NCI-H1694 treated with DMSO at 0.1 percent for 48 hours (cell line): ENCODE measurements at regions not wholly inside any gene's neighbourhood (a gene's known extent, or its start where the extent isn't known, plus 50 kb on each side); places are given as distances from the start of the nearest gene placed in this dataset.

ENCODE experiments used
- DNase-seq: peaks from one replicate; lab custom pipeline; 2025; lab: John Stamatoyannopoulos, UW

DNA sequence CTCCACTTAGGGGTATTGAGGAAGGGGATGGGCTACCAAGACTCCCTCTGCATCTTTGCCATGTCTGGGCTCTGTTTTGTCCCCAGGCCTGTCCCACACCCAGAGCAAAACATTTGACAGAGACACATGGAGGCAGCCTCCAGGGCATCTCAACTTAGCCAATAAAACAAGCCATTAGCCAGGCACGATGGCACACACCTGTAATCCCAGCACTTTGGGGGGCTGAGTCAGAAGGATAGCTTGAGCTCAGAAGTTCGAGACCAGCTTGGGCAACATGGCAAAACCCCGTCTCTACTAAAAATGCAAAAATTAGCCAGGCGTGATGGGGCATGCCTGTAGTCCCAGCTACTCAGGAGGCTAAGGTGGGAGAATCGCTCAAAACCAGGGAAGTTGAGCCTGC, 120.3 kb upstream of the IPO9 start:
- no peak for DNase-seq

DNA sequence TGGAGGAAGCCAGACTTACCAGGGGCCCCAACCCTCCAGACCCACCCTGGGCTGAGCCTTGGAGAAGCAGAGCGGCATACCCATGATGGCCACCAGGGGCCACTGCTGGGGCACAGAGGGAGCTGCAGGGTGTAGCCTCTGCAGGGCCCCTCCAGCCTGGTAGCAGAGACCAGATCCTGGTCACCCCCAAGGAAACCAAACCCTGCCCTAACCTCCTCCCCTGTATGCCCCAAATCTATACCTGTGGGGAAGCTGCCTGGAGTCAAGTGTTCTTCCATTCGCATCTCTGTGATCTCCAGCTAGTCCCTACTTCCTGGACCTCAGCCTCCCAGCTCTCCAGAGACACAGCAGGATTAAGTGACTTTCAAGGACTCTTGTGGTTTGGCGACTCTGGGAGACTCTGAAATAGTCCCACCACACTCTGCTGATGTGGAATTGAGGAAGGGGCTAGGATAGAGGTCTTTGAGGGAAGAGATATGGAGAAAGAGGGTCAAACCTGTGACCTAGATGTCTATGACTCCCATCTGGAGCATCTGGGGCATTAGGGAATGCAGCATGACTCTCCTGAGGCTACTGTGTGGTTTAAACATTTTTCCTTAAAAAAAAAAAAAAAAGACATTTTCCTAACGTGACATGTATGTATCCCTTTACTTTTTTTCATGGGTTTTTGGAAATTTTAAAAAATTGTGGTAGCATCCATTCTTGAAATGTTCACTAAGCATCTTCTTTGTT, 119.2 kb upstream of the IPO9 start:
- peak; percentile 57 for DNase-seq

DNA sequence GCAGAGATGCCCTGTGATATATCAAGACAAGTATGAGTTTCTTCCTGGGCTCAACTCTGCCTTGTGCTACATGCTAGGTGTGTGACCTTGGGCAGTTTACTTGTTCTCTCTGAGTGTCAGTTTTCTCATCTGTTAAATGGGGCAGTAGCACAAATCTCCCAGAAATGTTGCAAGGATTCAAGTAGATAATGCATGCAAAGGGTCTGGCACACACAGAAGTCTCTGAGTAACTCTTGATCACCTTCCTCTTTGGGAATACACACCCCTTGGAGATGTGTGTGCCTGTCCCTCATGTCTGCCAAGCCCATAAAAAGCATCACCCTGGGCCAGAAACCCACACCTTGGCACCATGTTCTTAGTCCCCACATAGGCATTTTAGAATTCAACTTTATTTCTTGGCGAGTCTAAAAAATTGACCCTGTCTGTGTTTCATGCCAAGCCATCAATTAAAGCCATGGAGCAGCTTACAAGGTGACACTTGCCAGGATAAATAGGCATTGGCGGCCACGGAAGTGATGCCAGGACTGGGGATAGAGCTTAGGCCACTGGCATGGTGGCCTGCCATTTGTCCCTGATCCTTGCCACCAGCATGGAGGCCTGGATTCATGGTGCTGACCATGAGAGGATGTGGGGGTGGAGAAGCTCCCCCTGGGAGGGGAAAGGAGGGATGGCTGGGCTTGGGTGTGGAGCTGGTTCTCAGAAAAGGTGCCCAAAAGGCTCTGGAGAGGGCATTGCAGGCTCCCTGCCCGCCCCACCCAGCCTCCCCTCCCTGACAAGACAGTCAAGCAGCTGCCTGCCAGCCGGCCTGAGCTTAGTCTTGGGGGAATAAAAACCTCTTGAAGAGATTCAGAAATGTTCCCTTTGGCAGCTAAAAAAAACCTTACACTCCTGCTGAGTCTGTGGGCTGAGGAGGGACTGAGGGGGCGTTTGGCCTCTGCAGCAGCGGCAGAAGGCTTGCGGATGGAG, 118.0 kb upstream of the IPO9 start:
- no peak for DNase-seq

DNA sequence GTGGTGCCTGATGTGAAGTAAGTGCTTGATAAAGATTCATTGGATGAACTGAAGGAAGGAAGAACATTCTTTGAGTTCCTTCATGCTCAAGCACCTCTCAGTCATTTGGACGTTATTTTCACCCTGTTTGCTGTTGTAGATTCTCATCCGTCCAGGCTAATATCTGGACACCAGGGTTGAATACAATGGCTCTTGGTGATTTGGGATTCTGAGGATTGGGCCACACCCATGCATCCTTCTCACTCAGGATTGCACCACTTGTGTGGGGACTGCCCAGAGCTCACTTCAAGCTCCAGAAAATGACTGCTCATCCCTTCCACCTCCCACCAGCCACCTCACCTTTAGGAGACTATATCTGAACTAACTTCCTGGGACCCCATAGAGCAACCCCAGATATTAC, 117.1 kb upstream of the IPO9 start:
- DNase-seq, result no peak

DNA sequence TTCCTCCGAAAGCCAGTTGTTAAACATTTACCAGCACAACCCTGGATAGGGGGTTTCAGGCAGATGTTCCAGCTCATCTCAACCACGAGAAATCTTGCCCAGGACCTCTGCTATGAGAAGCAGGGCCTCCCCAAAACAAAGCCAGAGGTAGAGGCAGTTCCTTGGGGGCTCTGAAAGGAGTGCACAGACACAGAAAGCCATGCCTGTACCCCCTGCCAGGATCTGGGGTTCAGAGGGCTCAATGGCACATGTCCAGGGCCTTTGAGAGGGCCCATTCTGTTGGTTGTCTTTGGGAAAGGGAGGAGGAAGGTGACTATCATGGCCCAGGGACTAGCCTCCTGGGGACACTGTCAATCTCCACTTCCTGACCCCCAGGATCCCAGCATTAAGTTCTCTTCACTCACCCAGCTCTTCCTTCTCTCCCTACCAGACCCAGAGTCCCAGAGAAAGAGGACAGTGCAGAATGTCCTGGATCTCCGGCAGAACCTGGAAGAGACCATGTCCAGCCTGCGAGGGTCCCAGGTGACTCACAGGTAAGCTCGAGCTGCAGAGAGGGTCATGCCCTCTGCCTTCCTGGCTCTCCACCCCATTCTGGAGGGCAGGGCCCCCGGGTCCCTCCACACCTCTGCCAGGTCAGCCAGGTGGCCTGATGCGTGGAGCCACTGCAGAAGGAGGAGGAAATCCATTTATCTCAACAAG, 116.4 kb upstream of the IPO9 start:
- DNase-seq, result no peak

DNA sequence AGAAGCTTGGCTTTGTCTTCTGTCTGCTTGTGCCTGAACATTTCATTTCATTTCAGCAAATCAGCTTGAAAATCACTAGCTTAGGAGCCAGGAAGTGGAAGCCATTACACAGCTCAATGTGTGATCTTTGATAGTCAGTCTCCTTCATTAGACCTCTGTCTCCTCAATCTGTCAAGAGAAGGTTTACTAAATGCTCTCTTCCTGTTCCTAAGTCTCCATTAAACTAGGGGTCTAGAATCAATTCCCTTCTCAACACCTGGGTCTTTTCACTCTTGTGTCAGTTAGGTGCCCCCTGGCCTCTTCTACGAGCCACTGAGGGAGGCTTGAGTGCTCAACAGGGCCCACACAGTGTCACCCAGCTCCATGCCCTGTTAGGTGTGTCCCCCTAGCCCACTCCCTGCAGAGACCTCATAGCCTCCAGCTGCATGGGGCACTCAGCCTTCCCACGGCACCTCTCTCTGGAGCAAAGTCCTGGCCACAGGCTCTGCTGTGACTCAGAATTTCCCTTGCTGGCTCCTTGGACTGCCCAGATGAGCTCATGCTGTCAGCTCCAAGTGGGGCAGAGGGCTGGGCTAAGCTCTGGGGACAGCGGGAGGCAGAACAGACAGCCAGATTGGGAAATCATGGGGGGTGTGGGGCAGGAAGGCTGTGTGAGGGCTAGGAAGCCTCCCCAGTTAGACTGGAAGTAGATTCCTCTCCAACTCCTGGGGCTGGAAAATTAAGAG, 115.7 kb upstream of the IPO9 start:
- DNase-seq, result no peak

DNA sequence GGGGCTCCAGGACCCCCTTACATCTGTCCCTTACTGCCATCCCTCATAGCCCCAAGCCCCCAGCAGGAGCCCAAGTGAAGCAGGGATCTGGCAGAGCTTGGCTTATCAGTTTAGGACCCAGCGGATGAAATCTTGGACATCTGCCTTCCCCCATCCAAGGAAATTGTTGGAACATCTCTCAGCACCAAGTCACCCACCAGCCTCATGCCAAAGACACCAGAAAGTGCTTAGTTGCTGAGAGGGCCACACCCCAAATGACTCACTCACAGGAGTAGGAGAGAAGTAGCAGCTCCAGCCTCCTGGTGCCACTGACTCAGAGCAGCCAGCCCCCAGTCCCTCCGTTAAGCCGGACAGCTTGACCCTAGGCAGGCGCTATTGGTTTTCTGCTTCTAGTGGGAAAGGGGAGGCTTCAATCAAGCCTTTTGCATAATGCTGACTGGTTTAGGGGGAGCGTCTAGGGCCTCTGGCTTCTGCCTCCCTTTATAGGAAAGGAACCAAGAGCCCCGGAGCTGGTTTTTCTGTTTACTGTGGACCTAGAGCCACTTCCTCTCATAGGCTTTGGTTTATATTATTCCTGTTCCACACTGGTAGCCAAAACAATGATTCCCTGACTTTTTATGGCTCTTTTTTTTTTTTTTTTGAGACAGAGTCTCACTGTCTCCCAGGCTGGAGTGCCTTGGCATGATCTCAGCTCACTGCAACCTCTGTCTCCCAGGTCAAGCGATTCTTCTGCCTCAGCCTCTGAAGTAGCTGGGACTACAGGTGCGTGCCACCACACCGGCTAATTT, 114.2 kb upstream of the IPO9 start:
- no peak for DNase-seq

DNA sequence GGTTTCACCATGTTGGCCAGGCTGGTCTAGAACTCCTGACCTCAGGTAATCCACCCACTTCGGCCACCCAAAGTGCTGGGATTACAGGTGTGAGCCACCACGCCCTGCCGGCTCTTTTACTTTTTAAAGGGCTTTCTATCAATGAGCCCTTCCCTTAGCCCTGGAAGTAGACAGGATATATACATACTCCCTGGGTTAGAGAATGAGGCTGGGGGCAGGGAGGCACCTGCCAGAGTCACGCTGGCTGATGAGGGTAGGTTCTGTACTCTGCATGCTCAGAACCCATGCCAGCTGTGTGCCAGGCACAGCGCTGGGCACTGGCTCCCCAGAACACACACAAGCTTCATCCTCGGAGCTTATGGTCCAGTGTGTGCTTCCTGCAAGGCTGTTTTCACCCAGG, 113.6 kb upstream of the IPO9 start:
- DNase-seq, result no peak

DNA sequence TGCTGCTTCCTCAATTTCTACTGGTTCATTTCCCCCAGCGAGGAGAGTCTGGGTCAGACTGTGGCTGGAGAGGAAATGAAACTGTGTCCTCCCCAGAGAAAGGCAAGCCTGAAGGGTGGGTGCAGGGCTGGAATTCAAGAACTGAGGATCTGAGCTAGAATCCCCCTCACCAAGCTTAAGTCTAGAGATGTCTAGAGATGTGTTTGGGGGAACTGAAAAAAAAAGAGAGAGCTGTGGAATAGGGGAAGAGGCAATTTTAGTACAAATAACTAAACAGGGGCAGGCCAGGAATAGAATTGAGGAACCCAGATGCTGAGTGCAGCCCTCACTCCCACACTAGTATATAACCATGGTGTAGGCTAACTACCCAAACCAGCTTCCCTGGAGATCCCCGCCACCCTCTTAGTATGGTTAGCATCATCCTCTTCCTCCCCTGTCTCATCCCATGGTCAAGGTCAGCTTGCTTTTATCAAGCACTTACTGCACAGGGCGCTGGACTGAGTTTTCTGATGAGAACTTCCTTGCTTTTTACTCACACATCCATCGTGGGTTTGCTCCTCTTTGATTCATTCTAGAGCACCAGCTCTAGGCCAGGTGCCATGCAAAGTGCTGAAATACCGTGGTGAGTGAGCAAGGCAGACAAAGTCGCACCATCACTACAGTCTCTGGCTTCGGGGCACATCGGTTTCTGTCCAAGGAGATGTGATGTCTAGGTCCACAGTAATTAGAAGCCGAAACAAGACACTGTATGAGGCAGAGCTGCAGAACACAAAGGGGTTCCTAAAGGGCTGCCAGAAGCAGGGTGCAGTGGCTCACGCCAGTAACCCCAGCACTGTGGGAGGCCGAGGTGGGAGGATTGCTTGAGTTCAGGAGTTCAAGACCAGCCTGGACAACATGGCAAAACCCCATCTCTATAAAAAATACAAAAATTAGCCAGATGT, 112.9 kb upstream of the IPO9 start:
- no peak for DNase-seq

DNA sequence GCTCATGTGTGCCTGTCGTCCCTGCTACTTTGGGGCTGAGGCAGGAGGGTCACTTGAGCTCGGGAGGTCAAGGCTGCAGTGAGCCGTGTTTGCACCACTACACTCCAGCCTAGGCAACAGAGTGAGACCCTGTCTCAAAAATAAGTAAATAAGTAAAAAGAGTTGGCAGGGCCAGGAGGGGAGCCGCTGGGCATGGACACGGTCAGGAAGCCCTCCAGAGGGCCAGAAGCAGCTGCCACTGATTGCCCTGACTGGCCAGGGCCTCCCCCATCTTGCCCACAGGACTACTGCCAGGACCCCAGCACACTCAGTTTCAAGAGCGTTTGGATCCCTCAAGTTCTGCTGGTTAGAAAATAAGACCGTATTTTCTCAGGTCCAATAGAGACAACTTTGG, 112.2 kb upstream of the IPO9 start:
- DNase-seq, result no peak

DNA sequence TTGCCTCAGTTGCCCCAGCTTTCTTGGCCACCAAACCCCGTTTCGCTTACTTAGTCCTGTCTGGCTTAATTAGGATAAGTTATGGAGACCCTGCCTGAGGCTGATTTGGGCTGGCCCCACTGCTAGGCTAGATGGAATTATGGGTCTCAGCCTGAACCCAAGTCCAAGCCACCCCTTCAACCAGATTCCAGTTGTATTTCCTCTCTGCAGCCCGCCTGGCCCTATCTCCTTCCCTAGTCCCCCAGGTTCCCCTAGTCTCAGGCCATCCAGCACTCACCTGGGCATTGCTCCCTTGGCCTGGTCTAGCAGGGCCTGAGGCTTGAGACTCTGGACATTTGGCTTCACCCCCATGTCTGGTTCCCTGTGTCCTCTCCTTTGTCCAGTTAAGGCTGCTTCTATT, 111.7 kb upstream of the IPO9 start:
- no peak for DNase-seq

DNA sequence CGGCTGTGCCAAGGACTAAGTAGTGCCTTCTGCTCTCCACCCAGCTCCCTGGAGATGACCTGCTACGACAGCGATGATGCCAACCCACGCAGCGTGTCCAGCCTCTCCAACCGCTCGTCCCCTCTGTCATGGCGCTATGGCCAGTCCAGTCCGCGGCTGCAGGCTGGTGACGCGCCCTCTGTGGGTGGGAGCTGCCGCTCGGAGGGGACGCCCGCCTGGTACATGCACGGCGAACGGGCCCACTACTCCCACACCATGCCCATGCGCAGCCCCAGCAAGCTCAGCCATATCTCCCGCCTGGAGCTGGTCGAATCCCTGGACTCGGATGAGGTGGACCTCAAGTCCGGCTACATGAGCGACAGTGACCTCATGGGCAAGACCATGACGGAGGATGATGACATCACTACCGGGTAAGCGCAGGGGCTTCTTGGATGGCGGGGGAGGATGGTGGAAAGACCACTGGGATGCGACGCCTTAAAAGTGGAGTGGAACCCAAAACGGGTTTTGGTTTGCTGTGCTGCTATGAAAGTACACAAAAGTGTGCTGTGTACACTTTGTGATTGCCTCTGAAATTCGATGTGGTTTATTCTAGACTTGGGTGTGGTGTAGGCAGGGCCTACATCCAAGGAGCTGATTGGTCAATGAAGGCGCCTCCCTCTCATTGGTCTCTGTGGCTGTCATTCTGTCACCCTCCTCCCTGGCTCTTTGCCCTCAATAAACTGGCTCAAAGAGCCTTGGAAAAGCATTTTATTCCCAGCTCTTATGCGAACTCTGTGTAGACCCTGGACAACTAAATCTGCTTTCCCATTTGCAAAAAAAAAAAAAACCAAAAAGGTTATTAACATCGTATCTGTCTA, 110.4 kb upstream of the IPO9 start:
- DNase-seq, result no peak

DNA sequence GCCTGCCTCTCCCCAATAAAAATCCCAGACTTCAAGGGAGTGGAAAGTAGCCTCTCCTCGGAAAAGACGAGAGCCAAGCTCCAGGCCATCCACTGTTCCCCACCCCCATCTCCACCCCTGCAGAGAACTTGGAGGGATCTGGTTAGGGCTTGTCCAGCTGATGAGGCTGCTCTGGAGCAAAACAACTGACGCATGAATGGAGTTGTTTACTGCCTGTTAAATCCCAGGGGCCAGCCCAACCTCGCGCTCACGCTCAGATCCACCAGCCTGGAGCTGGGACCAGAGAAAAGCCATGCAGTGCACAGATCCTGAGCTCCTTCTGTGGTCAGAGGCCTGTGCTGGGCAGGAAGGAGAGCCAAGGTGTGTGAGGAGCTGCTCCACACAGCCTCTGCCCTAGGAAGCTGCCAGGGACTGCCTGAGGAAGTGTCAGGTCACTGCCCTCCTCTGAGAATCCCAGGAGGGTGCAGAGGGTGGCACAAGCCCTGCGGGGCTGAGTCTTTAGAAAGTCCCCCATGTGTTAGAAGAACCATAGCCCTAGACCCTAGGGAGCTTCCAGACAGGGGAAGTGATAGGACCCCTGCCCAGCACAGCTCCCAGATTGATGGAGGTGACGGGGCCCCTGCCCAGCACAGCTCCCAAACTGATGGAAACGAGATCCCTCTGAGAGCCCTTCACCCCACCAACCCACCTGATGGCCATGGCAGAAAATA, 109.0 kb upstream of the IPO9 start:
- DNase-seq, result peak; percentile 59

DNA sequence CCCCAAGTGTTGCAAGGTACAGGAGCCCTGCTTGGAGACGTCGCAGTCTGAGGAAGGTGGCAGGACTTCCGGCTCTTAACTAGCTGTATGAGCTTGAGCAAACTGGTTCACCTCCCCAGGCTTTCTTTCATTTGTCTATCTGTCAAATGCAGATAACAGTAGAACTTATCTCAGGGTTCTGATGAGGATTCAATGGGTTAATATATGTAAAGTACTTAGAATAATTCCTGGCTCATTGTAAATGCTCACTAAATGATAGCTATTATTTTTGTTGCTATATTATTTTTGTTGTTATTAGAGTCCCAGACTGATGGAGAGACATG, 108.5 kb upstream of the IPO9 start:
- DNase-seq, result no peak

DNA sequence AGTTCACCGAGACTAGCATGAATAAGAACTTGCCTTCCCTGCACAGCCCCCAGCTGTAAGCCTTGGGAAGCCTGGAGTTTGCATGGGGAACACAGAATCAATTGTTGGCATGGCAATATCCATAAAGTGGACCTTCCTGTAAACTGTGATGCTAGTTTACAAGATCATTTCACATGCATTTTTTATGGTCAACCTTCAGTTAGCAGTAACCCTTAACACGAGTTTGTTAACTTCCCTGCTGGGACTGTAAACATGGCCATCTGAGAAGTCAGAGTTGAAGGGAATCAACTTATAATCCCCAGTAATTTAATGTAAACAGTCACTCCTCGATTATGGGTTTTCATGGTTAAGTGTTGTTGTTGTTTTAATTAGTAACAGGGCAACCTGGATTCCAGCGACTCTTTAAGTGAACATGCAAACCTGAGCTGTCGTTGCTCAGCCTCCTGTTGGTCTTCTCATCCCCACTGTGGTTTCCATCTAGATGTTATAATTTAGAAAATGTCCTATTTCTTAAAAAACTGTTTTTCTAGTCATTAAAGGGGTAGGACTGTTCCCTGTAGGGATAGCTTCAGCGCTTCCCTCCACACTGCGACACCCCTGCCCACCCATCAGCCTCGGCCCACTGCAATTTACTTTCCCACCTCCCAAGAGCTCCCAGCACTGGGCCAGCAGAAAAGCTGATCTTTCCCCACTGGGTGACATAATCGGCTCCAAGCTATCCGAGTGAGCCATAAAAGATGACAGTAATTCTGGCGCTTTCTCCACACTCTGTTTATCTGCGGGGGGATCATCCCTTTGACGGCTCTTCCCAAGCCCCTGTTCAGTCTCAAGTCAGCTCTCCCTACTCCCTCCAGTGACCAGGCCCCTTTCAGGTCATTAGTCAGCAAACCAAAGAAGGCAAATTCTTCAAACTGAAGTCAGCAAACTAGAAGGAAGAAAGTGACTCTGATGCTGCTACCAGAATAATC, 107.6 kb upstream of the IPO9 start:
- no peak for DNase-seq

DNA sequence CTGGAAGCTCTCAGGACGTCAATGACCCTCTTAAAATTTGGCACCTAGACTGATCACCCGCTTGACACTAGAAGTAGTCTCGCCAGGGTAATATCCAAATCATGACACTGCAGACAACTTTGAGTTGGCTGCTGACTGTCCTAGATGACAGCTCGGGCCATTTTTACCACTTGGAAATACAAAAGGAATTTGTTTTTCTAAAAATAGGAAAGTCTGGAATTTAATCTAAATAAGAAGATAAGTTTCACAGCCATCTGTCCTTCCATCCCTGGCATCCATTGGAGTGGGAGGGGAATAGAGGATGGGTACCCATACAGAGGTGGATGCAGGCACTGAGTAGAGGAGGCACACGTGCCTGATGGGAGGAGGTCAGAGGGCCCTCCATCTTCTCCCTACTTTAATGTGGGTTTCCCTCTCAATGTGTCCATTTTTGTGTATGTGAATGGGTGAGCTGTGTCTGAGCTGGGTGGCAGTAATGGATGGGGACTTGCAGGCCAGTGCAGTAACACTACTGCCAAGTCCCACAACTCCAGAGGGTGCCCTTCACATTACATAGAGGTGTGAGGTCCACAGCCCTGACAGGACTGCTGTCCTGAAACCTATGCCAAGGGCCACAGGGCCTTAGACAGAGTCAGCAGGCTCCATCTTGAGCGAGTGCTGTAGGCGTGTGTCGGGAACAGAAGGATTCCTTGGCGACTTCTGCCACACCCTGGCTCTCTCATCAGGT, 104.8 kb upstream of the IPO9 start:
- no peak for DNase-seq

DNA sequence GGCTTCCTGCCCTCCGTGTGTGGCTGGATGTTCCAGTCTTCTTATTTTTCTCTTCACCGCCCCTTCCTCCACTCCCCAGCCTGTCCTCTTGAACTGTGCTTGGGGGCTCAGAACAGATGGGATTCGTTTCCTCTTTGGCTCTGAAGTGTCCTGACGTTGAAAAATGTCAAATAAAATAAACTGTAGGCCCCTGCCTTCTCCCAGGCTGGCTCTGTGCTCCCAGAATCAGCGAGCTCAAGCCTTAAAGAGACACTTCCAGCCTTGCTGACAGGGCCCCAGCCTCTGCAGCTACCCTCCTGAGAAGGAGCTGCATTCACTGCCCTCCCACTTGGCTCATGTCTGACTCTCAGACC, 104.2 kb upstream of the IPO9 start:
- peak; percentile 35 for DNase-seq
